ENCODE measurements at regions not wholly inside any gene's neighbourhood (a gene's known extent, or its start where the extent isn't known, plus 50 kb on each side); places are given as distances from the start of the nearest gene placed in this dataset.

DNA sequence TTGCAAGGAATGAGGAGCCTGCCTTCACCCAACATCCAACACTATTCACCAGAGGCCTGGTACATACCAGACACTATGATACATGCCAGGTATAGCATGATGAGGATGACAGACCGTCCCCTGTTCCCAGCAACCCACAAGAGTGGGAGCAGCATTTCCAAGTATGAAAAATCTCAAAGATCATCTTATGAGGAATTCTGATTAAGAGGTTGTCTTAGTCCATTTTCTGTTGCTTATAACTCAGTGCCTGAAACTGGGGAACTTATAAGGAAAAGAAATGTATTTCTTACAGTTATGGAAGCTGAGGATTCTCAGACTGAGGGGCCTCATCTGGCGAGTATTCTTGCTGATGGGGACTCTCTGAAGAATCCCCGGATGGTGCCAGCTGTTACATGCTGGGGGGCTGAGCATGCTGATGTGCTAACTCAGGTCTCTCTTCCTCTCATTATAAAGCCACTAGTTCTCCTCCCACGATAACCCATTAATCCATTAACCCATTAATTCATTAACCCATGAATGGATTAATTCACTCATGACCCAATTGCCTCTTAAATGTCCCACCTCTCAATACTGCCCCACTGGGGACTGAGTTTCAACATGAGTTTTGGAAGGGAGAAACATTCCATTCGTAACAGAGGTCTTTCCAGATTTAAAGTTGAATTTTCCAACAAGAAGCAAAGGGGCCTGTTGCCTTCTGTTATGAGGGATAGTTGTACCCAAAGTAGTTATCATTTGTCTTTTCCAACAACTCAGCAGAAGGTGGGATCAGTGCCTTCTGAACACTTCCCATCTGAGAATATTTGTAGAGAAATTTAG, 173.9 kb downstream of the HERPUD2 start:
- peaks cover 11% of the 10 kb centered on the region for H3K27me3 ChIP-seq (ENCODE audit: insufficient read depth, low read depth, low read length)
- H3K9me2 ChIP-seq (ENCODE audit: insufficient read depth, low read length) = no peaks in the 10 kb centered on the region
- no peaks in the 10 kb centered on the region for H3F3A ChIP-seq (ENCODE audit: insufficient read depth, low read length, poor library complexity, severe bottlenecking)
- no peak overlapping the region for H3K27ac ChIP-seq (ENCODE audit: low read length)
- H3K36me3 ChIP-seq (ENCODE audit: insufficient read depth, low read length) = no peaks in the 10 kb centered on the region
- no peaks in the 10 kb centered on the region for H3K79me2 ChIP-seq (replicated peaks; ENCODE audit: insufficient read depth, low read length)
- no peak overlapping the region for H3K4me2 ChIP-seq (ENCODE audit: low read length)
- TF ChIP-seq TAF1 (IDR thresholded peaks at IDR 0.05; ENCODE audit: low read depth) (no peak), EZH2 (IDR thresholded peaks at IDR 0.05; ENCODE audit: borderline replicate concordance, insufficient read depth, low read length, poor library complexity, severe bottlenecking) (no peak), MXI1 (conservative IDR thresholded peaks at IDR 0.05; ENCODE audit: poor library complexity, severe bottlenecking) (no peak), POLR2AphosphoS5 (IDR thresholded peaks at IDR 0.05) (no peak), SMC3 (conservative IDR thresholded peaks at IDR 0.05; ENCODE audit: poor library complexity) (no peak), RAD21 (conservative IDR thresholded peaks at IDR 0.05) (no peak), EP300 (conservative IDR thresholded peaks at IDR 0.05; ENCODE audit: poor library complexity, severe bottlenecking) (no peak)
- TF ChIP-seq, protein P1, sequence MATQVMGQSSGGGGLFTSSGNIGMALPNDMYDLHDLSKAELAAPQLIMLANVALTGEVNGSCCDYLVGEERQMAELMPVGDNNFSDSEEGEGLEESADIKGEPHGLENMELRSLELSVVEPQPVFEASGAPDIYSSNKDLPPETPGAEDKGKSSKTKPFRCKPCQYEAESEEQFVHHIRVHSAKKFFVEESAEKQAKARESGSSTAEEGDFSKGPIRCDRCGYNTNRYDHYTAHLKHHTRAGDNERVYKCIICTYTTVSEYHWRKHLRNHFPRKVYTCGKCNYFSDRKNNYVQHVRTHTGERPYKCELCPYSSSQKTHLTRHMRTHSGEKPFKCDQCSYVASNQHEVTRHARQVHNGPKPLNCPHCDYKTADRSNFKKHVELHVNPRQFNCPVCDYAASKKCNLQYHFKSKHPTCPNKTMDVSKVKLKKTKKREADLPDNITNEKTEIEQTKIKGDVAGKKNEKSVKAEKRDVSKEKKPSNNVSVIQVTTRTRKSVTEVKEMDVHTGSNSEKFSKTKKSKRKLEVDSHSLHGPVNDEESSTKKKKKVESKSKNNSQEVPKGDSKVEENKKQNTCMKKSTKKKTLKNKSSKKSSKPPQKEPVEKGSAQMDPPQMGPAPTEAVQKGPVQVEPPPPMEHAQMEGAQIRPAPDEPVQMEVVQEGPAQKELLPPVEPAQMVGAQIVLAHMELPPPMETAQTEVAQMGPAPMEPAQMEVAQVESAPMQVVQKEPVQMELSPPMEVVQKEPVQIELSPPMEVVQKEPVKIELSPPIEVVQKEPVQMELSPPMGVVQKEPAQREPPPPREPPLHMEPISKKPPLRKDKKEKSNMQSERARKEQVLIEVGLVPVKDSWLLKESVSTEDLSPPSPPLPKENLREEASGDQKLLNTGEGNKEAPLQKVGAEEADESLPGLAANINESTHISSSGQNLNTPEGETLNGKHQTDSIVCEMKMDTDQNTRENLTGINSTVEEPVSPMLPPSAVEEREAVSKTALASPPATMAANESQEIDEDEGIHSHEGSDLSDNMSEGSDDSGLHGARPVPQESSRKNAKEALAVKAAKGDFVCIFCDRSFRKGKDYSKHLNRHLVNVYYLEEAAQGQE (IDR thresholded peaks at IDR 0.05; ENCODE audit: borderline replicate concordance) = no peak
- TF ChIP-seq, protein P2, sequence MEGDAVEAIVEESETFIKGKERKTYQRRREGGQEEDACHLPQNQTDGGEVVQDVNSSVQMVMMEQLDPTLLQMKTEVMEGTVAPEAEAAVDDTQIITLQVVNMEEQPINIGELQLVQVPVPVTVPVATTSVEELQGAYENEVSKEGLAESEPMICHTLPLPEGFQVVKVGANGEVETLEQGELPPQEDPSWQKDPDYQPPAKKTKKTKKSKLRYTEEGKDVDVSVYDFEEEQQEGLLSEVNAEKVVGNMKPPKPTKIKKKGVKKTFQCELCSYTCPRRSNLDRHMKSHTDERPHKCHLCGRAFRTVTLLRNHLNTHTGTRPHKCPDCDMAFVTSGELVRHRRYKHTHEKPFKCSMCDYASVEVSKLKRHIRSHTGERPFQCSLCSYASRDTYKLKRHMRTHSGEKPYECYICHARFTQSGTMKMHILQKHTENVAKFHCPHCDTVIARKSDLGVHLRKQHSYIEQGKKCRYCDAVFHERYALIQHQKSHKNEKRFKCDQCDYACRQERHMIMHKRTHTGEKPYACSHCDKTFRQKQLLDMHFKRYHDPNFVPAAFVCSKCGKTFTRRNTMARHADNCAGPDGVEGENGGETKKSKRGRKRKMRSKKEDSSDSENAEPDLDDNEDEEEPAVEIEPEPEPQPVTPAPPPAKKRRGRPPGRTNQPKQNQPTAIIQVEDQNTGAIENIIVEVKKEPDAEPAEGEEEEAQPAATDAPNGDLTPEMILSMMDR (IDR thresholded peaks at IDR 0.05; ENCODE audit: poor library complexity, severe bottlenecking) = no peak
- H2AFZ ChIP-seq (ENCODE audit: low read depth, low read length) = no peak overlapping the region
- no peak overlapping the region for H3K9ac ChIP-seq (ENCODE audit: low read length)
- no peaks in the 10 kb centered on the region for H4K20me1 ChIP-seq (ENCODE audit: insufficient read depth)
- H3K4me3 ChIP-seq (ENCODE audit: low read length) = no peak overlapping the region
- no peaks in the 10 kb centered on the region for H3K9me3 ChIP-seq (ENCODE audit: low read length)

DNA sequence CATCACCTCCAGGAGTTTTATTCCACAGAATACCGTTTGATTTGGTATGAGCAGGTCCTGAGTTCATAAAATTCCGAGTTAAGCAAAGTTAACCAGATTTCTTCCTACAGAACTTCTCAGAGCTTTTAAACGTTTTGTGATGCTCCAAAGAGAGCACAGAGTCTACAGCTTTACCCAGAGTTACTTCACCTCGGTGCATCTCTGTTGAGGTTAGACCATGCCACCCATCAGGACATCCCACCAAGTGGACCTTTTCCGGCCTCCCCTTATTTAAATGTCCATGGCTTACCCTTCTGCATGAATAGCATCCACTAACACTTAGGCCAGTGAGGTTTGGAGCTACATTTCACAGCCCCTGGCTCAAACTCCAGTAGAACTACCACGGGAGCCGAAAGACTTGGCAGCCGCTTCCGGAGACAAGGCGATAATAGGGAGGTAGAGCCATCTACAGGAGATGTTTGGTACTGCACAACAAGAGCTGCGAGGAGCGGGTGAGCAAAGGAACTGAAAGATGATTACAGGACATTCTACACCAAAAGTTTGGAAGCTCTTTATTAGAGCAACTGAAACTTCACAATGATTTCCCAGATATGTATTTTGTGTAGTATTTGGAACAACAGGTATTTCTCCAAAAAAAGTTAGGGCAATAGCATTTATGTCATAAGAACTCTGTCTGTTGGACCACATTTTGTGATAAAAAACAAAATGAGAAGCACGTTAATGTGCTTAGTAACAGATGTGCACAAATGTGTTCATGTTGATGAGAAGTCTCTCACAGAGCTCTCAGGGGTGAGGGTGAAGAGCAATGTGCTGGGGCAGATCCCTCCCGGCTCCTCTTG, 174.7 kb downstream of the HERPUD2 start:
- Histone ChIP-seq H2AFZ (ENCODE audit: low read depth, low read length) (no peak overlapping the region), H3K79me2 (replicated peaks; ENCODE audit: insufficient read depth, low read length) (no peaks in the 10 kb centered on the region), H3K9me2 (ENCODE audit: insufficient read depth, low read length) (no peaks in the 10 kb centered on the region), H3K4me3 (ENCODE audit: low read length) (no peak overlapping the region), H3K36me3 (ENCODE audit: insufficient read depth, low read length) (no peaks in the 10 kb centered on the region), H3K27ac (ENCODE audit: low read length) (no peak overlapping the region), H3K4me2 (ENCODE audit: low read length) (no peak overlapping the region), H3F3A (ENCODE audit: insufficient read depth, low read length, poor library complexity, severe bottlenecking) (no peaks in the 10 kb centered on the region), H3K9me3 (ENCODE audit: low read length) (no peaks in the 10 kb centered on the region), H4K20me1 (ENCODE audit: insufficient read depth) (no peaks in the 10 kb centered on the region), H3K27me3 (ENCODE audit: insufficient read depth, low read depth, low read length) (peaks cover 11% of the 10 kb centered on the region), H3K9ac (ENCODE audit: low read length) (no peak overlapping the region)
- TF ChIP-seq POLR2AphosphoS5 (IDR thresholded peaks at IDR 0.05) = no peak
- TF ChIP-seq EP300 (conservative IDR thresholded peaks at IDR 0.05; ENCODE audit: poor library complexity, severe bottlenecking) = no peak
- no peak for TF ChIP-seq MXI1 (conservative IDR thresholded peaks at IDR 0.05; ENCODE audit: poor library complexity, severe bottlenecking)
- TF ChIP-seq SMC3 (conservative IDR thresholded peaks at IDR 0.05; ENCODE audit: poor library complexity) = peak; percentile 84
- TF ChIP-seq RAD21 (conservative IDR thresholded peaks at IDR 0.05) = peak; percentile 81
- TF ChIP-seq, protein P1 (IDR thresholded peaks at IDR 0.05; ENCODE audit: borderline replicate concordance) = no peak
- no peak for TF ChIP-seq EZH2 (IDR thresholded peaks at IDR 0.05; ENCODE audit: borderline replicate concordance, insufficient read depth, low read length, poor library complexity, severe bottlenecking)
- no peak for TF ChIP-seq TAF1 (IDR thresholded peaks at IDR 0.05; ENCODE audit: low read depth)
- TF ChIP-seq, protein P2 (IDR thresholded peaks at IDR 0.05; ENCODE audit: poor library complexity, severe bottlenecking) = peak; percentile 80
